ENCODE measurements at regions not wholly inside any gene's neighbourhood (a gene's known extent, or its start where the extent isn't known, plus 50 kb on each side); places are given as distances from the start of the nearest gene placed in this dataset.

- dilution Hi-C loops (cut with MboI; ENCODE audit: extremely low pct_ligation_motif_present, low sequenced_read_pairs) = no loop called here
- intact Hi-C loops (cut with micrococcal nuclease) = no loop called here
- Histone ChIP-seq H3K27ac (ENCODE audit: insufficient read depth, low read depth, low read length) (no peak overlapping the region), H3K36me3 (ENCODE audit: control insufficient read depth in 2 of 2, extremely low read depth in 1 of 2, insufficient read depth in 2 of 2, low read length in 2 of 2) (no peaks in the 10 kb centered on the region), H3K79me2 (ENCODE audit: control insufficient read depth, insufficient read depth, low read length) (no peaks in the 10 kb centered on the region), H3K27me3 (ENCODE audit: control insufficient read depth in 2 of 2, insufficient read depth in 2 of 2, low read length in 2 of 2) (no peaks in the 10 kb centered on the region), H4K20me1 (replicated peaks; ENCODE audit: control insufficient read depth, extremely low read depth, insufficient read depth, low read length) (no peaks in the 10 kb centered on the region), H3K9me1 (replicated peaks; ENCODE audit: control insufficient read depth, extremely low read depth, insufficient read depth, low read length) (no peaks in the 10 kb centered on the region), H2AFZ (ENCODE audit: low read depth, low read length) (no peak overlapping the region), H3K4me3 (replicated peaks in 1 of 3; ENCODE audit: insufficient read depth in 1 of 3, low read depth in 1 of 3, low read length in 3 of 3) (no peak overlapping the region), H3K9me3 (replicated peaks; ENCODE audit: control insufficient read depth, insufficient read depth, low read length) (no peaks in the 10 kb centered on the region), H3K4me1 (ENCODE audit: control insufficient read depth, extremely low read depth, insufficient read depth, low read length) (no peaks in the 10 kb centered on the region), H3K4me2 (ENCODE audit: insufficient read depth, low read length) (no peak overlapping the region), H3K9ac (replicated peaks; ENCODE audit: extremely low read depth, insufficient read depth, low read length) (no peak overlapping the region)
- no TSS peak for BruUV-seq (replicated peaks)
- POLR2A ChIA-PET = no interaction called here
- FAIRE-seq (no peak), DNase-seq (ENCODE audit: low read depth, low spot score) (no peak)
- TF ChIP-seq POLR2A (IDR thresholded peaks at IDR 0.05; ENCODE audit: low read depth, low read length) = no peak
- TF ChIP-seq EZH2 (IDR thresholded peaks at IDR 0.05; ENCODE audit: borderline replicate concordance, low read depth, low read length, severe bottlenecking) = no peak
- TF ChIP-seq MAX (IDR thresholded peaks at IDR 0.05; ENCODE audit: insufficient read depth, insufficient read length) = no peak
- TF ChIP-seq FOS (IDR thresholded peaks at IDR 0.05; ENCODE audit: borderline replicate concordance, insufficient read depth, low read length) = no peak
- no peak for TF ChIP-seq CTCF (IDR thresholded peaks at IDR 0.05; ENCODE audit: extremely low read depth in 1 of 2, insufficient read depth in 1 of 2, low read depth in 1 of 2, low read length in 2 of 2)
- TF ChIP-seq JUN (IDR thresholded peaks at IDR 0.05; ENCODE audit: borderline replicate concordance, insufficient read depth, insufficient read length, low read depth) = no peak
- TF ChIP-seq GATA2 (IDR thresholded peaks at IDR 0.05; ENCODE audit: insufficient read depth, insufficient read length, low read depth, low read length) = no peak
- no peak for TF ChIP-seq MYC (IDR thresholded peaks at IDR 0.05; ENCODE audit: low read depth, low read length)
- TF ChIP-seq POLR2AphosphoS5 (IDR thresholded peaks at IDR 0.05; ENCODE audit: insufficient read depth, low read depth, low read length) = no peak
- CTCF ChIA-PET = no interaction called here
Measured at GRCh38 chr3:10726787-10727186, 89.2 kb upstream of the SLC6A11 start.
